HCT116 (cell line): ENCODE measurements at regions not wholly inside any gene's neighbourhood (a gene's known extent, or its start where the extent isn't known, plus 50 kb on each side); places are given as distances from the start of the nearest gene placed in this dataset.

Experiments used
- ATAC-seq: fragments of 200-7000 bp; cut with Tn5 transposase; 2 replicates; pipeline ENCODE4 v1.9.1; 2020; ENCODE audit warnings: mild to moderate bottlenecking, moderate library complexity
- BruUV-seq: library from RNA; stranded (reverse); fragments of 400-500 nt; replicated peaks from 2 replicates; lab custom pipeline; 2021; lab: Mats Ljungman, UMichigan
- CTCF ChIA-PET: fragments of 300-600 bp; sonication (Branson Sonifier 250); formaldehyde crosslinking; loops from one replicate; lab custom pipeline; 2021; ENCODE audit warnings: antibody characterized with exemption; lab: Charles Lee
- POLR2A ChIA-PET: fragments of 300-600, 350-600 bp; sonication (Branson Sonifier 250); formaldehyde crosslinking; loops from one replicate; lab custom pipeline; 2021; ENCODE audit warnings: antibody characterized with exemption; lab: Charles Lee
- RAD21 ChIA-PET, 2 experiments: fragments of 300-600 bp; sonication (Branson Sonifier 250); formaldehyde crosslinking; loops; one replicate each; lab custom pipeline; 2023; ENCODE audit warnings: low total read pairs in 2 of 2; ENCODE audit not compliant: uncharacterized antibody in 2 of 2, unreplicated experiment in 2 of 2, low non-redundant PET in 1 of 2; lab: Charles Lee
- DNase-seq: peaks from one replicate; pipeline ENCODE4 v3.0.0-alpha.2; 2010; ENCODE audit warnings: low read depth, low spot score
- H2AFZ ChIP-seq: fragments of 200-600 bp; shearing (Covaris generic), sonication (generic); 2 replicates; pipeline ENCODE4 v1.6.1; 2017; ENCODE audit warnings: low read depth, mixed run types, mixed read lengths, antibody characterized with exemption, low read length; ENCODE audit not compliant: poor library complexity, severe bottlenecking
- H3K27ac ChIP-seq: 2 replicates; pipeline ENCODE4 v1.5.1; 2012; ENCODE audit warnings: low read depth, low read length
- H3K27me3 ChIP-seq: fragments of 200-600 bp; sonication (generic); 2 replicates; pipeline ENCODE4 v1.6.1; 2016; ENCODE audit warnings: mixed run types, low read length, mixed read lengths; ENCODE audit not compliant: insufficient read depth
- H3K36me3 ChIP-seq, 2 experiments: fragments of 200-500 bp in 1 of 2; fragments of 200-600 bp in 1 of 2; sonication (Bioruptor generic) in 1 of 2; sonication (generic) in 1 of 2; 2 replicates each; pipeline versions ENCODE4 v1.5.1 to v1.6.1; 2014 to 2016; ENCODE audit warnings: low read length in 2 of 2, inconsistent platforms in 1 of 2, mixed read lengths in 1 of 2, mixed run types in 1 of 2; ENCODE audit not compliant: insufficient read depth in 2 of 2, control insufficient read depth in 1 of 2
- H3K4me1 ChIP-seq, 2 experiments: fragments of 200-600 bp in 1 of 2; sonication (generic) in 1 of 2; 2 replicates each; pipeline versions ENCODE4 v1.5.1 to v1.6.1; 2012 to 2017; ENCODE audit warnings: low read length in 2 of 2, inconsistent platforms in 1 of 2, mild to moderate bottlenecking in 1 of 2, mixed read lengths in 1 of 2, mixed run types in 1 of 2, moderate library complexity in 1 of 2; ENCODE audit not compliant: insufficient read depth in 2 of 2, control insufficient read depth in 1 of 2
- H3K4me2 ChIP-seq: fragments of 200-600 bp; sonication (generic); 2 replicates; pipeline ENCODE4 v1.6.1; 2017; ENCODE audit warnings: mixed run types, low read length, mixed read lengths
- H3K4me3 ChIP-seq, 2 experiments: fragments of 200-600 bp in 1 of 2; sonication (generic) in 1 of 2; replicated peaks in 1 of 2; 2 replicates each; pipeline ENCODE4 v1.5.1; 2011 to 2016; ENCODE audit warnings: low read length in 2 of 2, control low read depth in 1 of 2, low read depth in 1 of 2, mild to moderate bottlenecking in 1 of 2, mixed read lengths in 1 of 2, mixed run types in 1 of 2
- H3K79me2 ChIP-seq: fragments of 200-600 bp; sonication (generic); 2 replicates; pipeline ENCODE4 v1.6.1; 2017; ENCODE audit warnings: mild to moderate bottlenecking, mixed run types, low read length, moderate library complexity, mixed read lengths; ENCODE audit not compliant: insufficient read depth
- H3K9ac ChIP-seq: fragments of 200-600 bp; sonication (generic); 2 replicates; pipeline ENCODE4 v1.6.1; 2016; ENCODE audit warnings: low read length, mixed read lengths
- H3K9me2 ChIP-seq: fragments of 200-600 bp; sonication (generic), shearing (Covaris generic); 2 replicates; pipeline ENCODE4 v1.6.1; 2017; ENCODE audit warnings: mixed run types, mild to moderate bottlenecking, moderate library complexity; ENCODE audit not compliant: insufficient read depth
- H3K9me3 ChIP-seq, 2 experiments: fragments of 200-500 bp in 1 of 2; fragments of 200-600 bp in 1 of 2; sonication (Bioruptor generic) in 1 of 2; sonication (generic) in 1 of 2; 2 replicates each; pipeline ENCODE4 v1.6.1; 2014 to 2017; ENCODE audit warnings: low read length in 2 of 2, mixed read lengths in 2 of 2, inconsistent platforms in 1 of 2, low read depth in 1 of 2, mild to moderate bottlenecking in 1 of 2, mixed run types in 1 of 2, moderate library complexity in 1 of 2; ENCODE audit not compliant: control insufficient read depth in 1 of 2, insufficient read depth in 1 of 2
- H4K20me1 ChIP-seq: fragments of 200-600 bp; sonication (generic), shearing (Covaris generic); 2 replicates; pipeline ENCODE4 v1.6.1; 2017; ENCODE audit warnings: mixed run types, mild to moderate bottlenecking, moderate library complexity; ENCODE audit not compliant: insufficient read depth
- CBX3 ChIP-seq: IDR thresholded peaks from 2 replicates; pipeline ENCODE4 v1.6.1; 2012; ENCODE audit warnings: low read depth
- EZH2phosphoT487 ChIP-seq: fragments of 200-600 bp; IDR thresholded peaks from 2 replicates; pipeline ENCODE4 v1.6.1; 2018; ENCODE audit warnings: antibody characterized with exemption, borderline replicate concordance
- JUND ChIP-seq: IDR thresholded peaks from 2 replicates; pipeline ENCODE4 v1.6.1; 2012
- MAX ChIP-seq: IDR thresholded peaks from 2 replicates; pipeline ENCODE4 v1.6.1; 2012
- RAD21 ChIP-seq: IDR thresholded peaks from 2 replicates; pipeline ENCODE4 v1.6.1; 2012; ENCODE audit warnings: low read depth, mild to moderate bottlenecking
- REST ChIP-seq: IDR thresholded peaks from 2 replicates; pipeline ENCODE4 v1.6.1; 2012; ENCODE audit warnings: low read depth
- SP1 ChIP-seq: IDR thresholded peaks from 2 replicates; pipeline ENCODE4 v1.6.1; 2012; ENCODE audit warnings: low read depth
- SRF ChIP-seq: IDR thresholded peaks from 2 replicates; pipeline ENCODE4 v1.6.1; 2012; ENCODE audit warnings: low read depth
- ZNF274 ChIP-seq: fragments of 200-500 bp; sonication (Bioruptor generic); IDR thresholded peaks from 2 replicates; pipeline ENCODE4 v1.6.1; 2014; ENCODE audit warnings: mild to moderate bottlenecking, low read depth, low read length, inconsistent platforms
- intact Hi-C: fragments of 100-400 bp; cut with micrococcal nuclease; formaldehyde crosslinking; loops from 2 replicates; pipeline ENCODE4 v1.10.0; 2022

- Histone ChIP-seq H4K20me1 (no peaks in the 10 kb centered on the region), H2AFZ (peak overlapping the region; percentile 26), H3K9me3 (no peaks in the 10 kb centered on the region), H3K9ac (no peak overlapping the region), H3K27ac (no peak overlapping the region), H3K4me3 (no peak overlapping the region), H3K27me3 (no peaks in the 10 kb centered on the region), H3K4me2 (peak overlapping the region; percentile 39), H3K4me1 (peaks cover 0 to 8% of the 10 kb centered on the region in 2 experiments; a peak in 2 of 4 replicates), H3K36me3 (no peaks in the 10 kb centered on the region), H3K9me2 (no peaks in the 10 kb centered on the region), H3K79me2 (no peaks in the 10 kb centered on the region)
- POLR2A ChIA-PET = no interaction called here
- DNase-seq = peak; percentile 38
- RAD21 ChIA-PET = no interaction called here
- intact Hi-C loops = no loop called here
- peak; percentile 86 for ATAC-seq
- BruUV-seq = no TSS peak
- CTCF ChIA-PET = no interaction called here
- TF ChIP-seq MAX (0 out of 2 replicates have a peak, but pooled peaks have one; percentile 28), JUND (peak; percentile 45; the same call in 1 of the 2 replicates), ZNF274 (no peak)
Measured at GRCh38 chr7:155392726-155393570, 65.0 kb upstream of the EN2 start.

GRCh38 chr7:155394413-155394812, 63.5 kb upstream of the EN2 start:
- POLR2A ChIA-PET = no interaction called here
- H3K4me3 ChIP-seq = no peak overlapping the region
- ATAC-seq = no peak
- no peaks in the 10 kb centered on the region for H3K9me2 ChIP-seq
- no peak overlapping the region for H3K27ac ChIP-seq
- BruUV-seq = no TSS peak
- TF ChIP-seq RAD21 (no peak), SP1 (no peak), SRF (no peak), EZH2phosphoT487 (no peak), CBX3 (no peak), REST (no peak)
- TF ChIP-seq, all 23 proteins: peak for 0
- ChIA-PET CTCF (no interaction called here), RAD21 (no interaction called here)
- intact Hi-C loops = no loop called here
- H3K27me3 ChIP-seq = no peaks in the 10 kb centered on the region
- H3K4me1 ChIP-seq = peaks cover 4 to 13% of the 10 kb centered on the region in 2 experiments
- no peaks in the 10 kb centered on the region for H3K36me3 ChIP-seq
- no peak overlapping the region for H3K4me2 ChIP-seq
- H3K9me3 ChIP-seq = no peaks in the 10 kb centered on the region
- H2AFZ ChIP-seq = no peak overlapping the region
- H3K9ac ChIP-seq = no peak overlapping the region
- no peaks in the 10 kb centered on the region for H3K79me2 ChIP-seq
- no peaks in the 10 kb centered on the region for H4K20me1 ChIP-seq
- no peak for DNase-seq
